Brain microvascular endothelial cell (primary cell): ENCODE measurements at regions not wholly inside any gene's neighbourhood (a gene's known extent, or its start where the extent isn't known, plus 50 kb on each side); places are given as distances from the start of the nearest gene placed in this dataset.

ENCODE experiments used
- DNase-seq: peaks from one replicate; pipeline ENCODE4 v3.0.0-alpha.2; 2020
- H3K27ac ChIP-seq: fragments of 250-450 bp; sonication (Bioruptor Pico); 2 replicates; pipeline ENCODE4 v1.5.1; 2020; ENCODE audit warnings: mild to moderate bottlenecking, moderate library complexity
- H3K27me3 ChIP-seq: fragments of 250-450 bp; sonication (Bioruptor Pico); replicated peaks from 2 replicates; pipeline ENCODE4 v1.5.1; 2020; ENCODE audit warnings: mild to moderate bottlenecking
- H3K36me3 ChIP-seq: fragments of 250-450 bp; sonication (Bioruptor Pico); replicated peaks from 2 replicates; pipeline ENCODE4 v1.5.1; 2020; ENCODE audit warnings: mild to moderate bottlenecking
- H3K4me3 ChIP-seq: 2 replicates; pipeline ENCODE4 v1.5.1; 2011; ENCODE audit warnings: low read depth, mild to moderate bottlenecking, control low read depth, low read length, moderate library complexity
- in situ Hi-C: cut with HindIII; loops from 2 replicates; pipeline ENCODE4 v1.10.0; 2017; ENCODE audit warnings: low sequenced_read_pairs, low pct_ligation_motif_present
- TF ChIP-seq, protein P1 (sequence below): IDR thresholded peaks from 2 replicates; pipeline ENCODE4 v1.5.1; 2011; ENCODE audit warnings: low read depth, mild to moderate bottlenecking, moderate library complexity, low read length, control low read depth, inconsistent platforms; ENCODE audit errors: missing control alignments

DNA sequence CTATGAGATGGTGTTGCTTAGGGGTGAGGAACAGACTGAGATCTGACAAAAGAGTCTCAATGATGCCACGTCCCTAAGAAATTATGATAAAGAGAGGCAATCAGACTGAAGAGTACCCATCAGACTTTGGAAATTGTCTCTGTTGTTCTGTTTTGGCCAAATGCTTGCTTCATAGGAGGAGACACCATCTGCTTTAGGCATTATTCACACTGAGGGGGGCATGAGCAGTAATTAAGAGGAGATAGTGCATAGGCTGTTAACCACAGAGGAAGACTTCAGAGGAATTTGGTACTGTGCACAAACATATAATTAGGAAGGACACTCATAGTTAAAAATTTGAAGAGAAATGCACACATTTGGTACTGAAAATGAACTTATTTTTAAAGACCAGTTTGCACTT, 190.7 kb downstream of the FAM170A start:
- no peak for DNase-seq
- Histone ChIP-seq H3K27ac (no peak overlapping the region), H3K4me3 (no peak overlapping the region), H3K27me3 (no peaks in the 10 kb centered on the region), H3K36me3 (no peaks in the 10 kb centered on the region)
- in situ Hi-C loops = no loop called here
- TF ChIP-seq, protein P1, sequence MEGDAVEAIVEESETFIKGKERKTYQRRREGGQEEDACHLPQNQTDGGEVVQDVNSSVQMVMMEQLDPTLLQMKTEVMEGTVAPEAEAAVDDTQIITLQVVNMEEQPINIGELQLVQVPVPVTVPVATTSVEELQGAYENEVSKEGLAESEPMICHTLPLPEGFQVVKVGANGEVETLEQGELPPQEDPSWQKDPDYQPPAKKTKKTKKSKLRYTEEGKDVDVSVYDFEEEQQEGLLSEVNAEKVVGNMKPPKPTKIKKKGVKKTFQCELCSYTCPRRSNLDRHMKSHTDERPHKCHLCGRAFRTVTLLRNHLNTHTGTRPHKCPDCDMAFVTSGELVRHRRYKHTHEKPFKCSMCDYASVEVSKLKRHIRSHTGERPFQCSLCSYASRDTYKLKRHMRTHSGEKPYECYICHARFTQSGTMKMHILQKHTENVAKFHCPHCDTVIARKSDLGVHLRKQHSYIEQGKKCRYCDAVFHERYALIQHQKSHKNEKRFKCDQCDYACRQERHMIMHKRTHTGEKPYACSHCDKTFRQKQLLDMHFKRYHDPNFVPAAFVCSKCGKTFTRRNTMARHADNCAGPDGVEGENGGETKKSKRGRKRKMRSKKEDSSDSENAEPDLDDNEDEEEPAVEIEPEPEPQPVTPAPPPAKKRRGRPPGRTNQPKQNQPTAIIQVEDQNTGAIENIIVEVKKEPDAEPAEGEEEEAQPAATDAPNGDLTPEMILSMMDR = no peak

DNA sequence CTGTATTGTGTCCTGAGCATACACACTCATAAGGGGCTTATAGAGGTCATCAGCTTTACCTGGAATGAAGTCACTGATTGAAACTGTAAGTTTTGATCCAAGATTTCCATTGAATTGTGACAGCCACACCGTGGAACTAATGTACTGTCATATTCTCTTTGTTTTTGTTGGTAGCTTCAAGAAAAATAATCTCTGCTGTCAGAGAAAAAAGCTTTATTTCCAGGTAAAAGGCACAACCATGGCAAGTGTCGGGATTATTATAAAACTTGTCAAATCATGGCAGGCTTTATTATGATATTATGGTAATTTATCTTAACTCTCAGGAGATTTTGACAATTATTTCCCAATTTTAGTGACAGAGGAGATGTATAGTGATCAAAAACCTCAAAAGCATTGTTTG, 191.2 kb downstream of the FAM170A start:
- H3K27me3 ChIP-seq = no peaks in the 10 kb centered on the region
- H3K4me3 ChIP-seq = no peak overlapping the region
- TF ChIP-seq, protein P1 = no peak
- H3K36me3 ChIP-seq = no peaks in the 10 kb centered on the region
- H3K27ac ChIP-seq = no peak overlapping the region
- in situ Hi-C loops = no loop called here
- DNase-seq = no peak

DNA sequence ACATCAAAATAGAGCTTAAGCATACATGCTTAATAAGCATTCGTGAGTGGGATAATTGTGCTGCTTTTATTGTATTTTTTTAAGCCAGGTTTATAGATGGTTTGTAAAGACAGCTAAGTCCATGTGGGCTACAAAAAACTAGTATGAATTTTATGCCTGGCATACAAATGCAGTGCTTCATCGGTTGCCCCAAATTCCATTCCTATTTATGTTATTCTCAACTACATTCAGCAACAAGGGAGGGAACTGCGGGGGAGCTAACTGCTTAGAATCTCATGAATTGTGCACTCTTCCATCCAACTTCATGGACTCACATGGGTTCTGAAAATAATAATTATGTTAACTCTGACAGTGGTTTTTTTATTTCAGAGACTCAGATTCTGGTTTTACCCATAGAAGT, 199.2 kb downstream of the FAM170A start:
- in situ Hi-C loops = no loop called here
- Histone ChIP-seq H3K4me3 (no peak overlapping the region), H3K36me3 (no peaks in the 10 kb centered on the region), H3K27ac (no peak overlapping the region), H3K27me3 (no peaks in the 10 kb centered on the region)
- DNase-seq = no peak
- TF ChIP-seq, protein P1 = no peak

DNA sequence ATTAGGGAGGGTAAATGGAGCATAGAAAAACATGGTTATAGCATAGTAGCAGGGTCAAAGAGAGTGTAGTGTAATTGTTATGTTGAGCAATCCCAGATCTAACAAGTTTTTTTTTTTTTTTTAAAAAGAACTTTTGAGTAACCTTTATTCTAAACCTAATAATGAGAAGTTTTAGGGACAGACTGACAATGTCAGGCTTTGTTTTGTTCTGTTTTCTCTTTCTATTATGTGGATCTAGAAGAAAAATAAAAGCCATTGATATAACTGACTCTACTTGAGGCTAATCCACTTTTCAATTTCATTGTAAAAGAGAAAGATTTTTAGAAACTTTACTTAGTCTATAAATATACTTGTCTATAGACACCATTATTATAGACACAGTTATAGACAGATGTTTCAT, 200.0 kb downstream of the FAM170A start:
- Histone ChIP-seq H3K27ac (no peak overlapping the region), H3K27me3 (no peaks in the 10 kb centered on the region), H3K4me3 (no peak overlapping the region), H3K36me3 (no peaks in the 10 kb centered on the region)
- no peak for DNase-seq
- TF ChIP-seq, protein P1 = no peak
- in situ Hi-C loops = no loop called here

DNA sequence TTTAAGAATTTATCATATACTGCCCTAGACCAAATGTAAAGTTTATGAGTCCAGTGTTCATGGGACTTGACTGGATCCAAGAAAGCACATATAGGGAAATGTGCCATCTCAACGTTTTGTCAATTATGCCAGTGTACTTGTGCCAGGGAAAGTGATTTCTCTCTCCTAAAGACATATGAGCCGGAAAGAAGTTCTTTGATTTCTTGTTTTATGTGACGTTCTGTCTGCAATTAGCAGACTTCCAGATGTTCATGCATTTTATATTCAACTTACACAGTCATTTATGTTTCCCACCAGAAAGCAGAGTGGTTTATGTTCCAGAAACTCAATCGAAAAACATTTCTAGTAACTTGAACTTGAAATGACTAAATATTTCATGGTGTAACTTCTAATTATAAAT, 203.8 kb downstream of the FAM170A start:
- TF ChIP-seq, protein P1 = no peak
- Histone ChIP-seq H3K36me3 (no peaks in the 10 kb centered on the region), H3K27ac (no peak overlapping the region), H3K27me3 (no peaks in the 10 kb centered on the region), H3K4me3 (no peak overlapping the region)
- no peak for DNase-seq
- in situ Hi-C loops = no loop called here

DNA sequence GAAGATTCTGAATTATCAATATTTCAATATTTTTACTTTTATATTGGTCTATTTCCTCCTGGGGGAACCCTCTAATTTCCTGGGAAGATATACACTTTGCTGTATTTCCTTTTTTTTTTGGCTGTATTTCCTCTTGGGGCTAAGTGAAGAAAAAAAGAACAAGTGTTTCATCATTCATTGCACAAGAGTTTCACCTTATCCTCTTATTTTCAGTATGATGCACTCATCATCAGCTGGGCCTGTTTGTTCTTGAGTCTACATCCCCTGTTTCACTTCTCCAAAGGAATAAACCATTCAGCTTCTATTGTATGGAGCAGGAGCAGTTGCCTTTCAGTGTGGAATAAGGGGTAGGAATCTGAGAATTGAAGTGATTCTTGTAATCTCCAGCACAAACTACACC, 210.8 kb downstream of the FAM170A start:
- DNase-seq = no peak
- TF ChIP-seq, protein P1 = no peak
- Histone ChIP-seq H3K36me3 (no peaks in the 10 kb centered on the region), H3K4me3 (no peak overlapping the region), H3K27ac (no peak overlapping the region), H3K27me3 (no peaks in the 10 kb centered on the region)
- in situ Hi-C loops = no loop called here
